ENCODE measurements at regions not wholly inside any gene's neighbourhood (a gene's known extent, or its start where the extent isn't known, plus 50 kb on each side); places are given as distances from the start of the nearest gene placed in this dataset.
"Not testable (repeated sequence)": the region's sequence is repeated elsewhere in the genome, so short reads cannot be mapped to it uniquely, and the experiment has no call there.

GRCh38 chr22:47919001-47919441, 1156.6 kb downstream of the TBC1D22A start:
- no peak for DNase-seq

- no peak for DNase-seq
These were observed 1155.9 kb downstream of the TBC1D22A start for GRCh38 chr22:47918276-47918921.

GRCh38 chr22:47914481-47915097, 1152.1 kb downstream of the TBC1D22A start:
- no peak for DNase-seq

- no peak for DNase-seq
These were observed 1140.3 kb downstream of the TBC1D22A start for GRCh38 chr22:47902646-47903180.

- no peak for DNase-seq
These were observed 1139.5 kb downstream of the TBC1D22A start for GRCh38 chr22:47901911-47902310.

- DNase-seq, result no peak
These were observed 1137.4 kb downstream of the TBC1D22A start for GRCh38 chr22:47899894-47900293.

- no peak for DNase-seq
These were observed 1136.5 kb downstream of the TBC1D22A start for GRCh38 chr22:47898946-47899345.

GRCh38 chr22:47891609-47892008, 1129.2 kb downstream of the TBC1D22A start:
- DNase-seq, result no peak

GRCh38 chr22:47888817-47889216, 1126.4 kb downstream of the TBC1D22A start:
- no peak for DNase-seq

GRCh38 chr22:47884775-47885174, 1122.3 kb downstream of the TBC1D22A start:
- DNase-seq, result no peak

GRCh38 chr22:47884200-47884599, 1121.8 kb downstream of the TBC1D22A start:
- no peak for DNase-seq

GRCh38 chr22:47883757-47884156, 1121.3 kb downstream of the TBC1D22A start:
- no peak for DNase-seq

- DNase-seq, result no peak
These were observed 1116.9 kb downstream of the TBC1D22A start for GRCh38 chr22:47879346-47879745.

- DNase-seq, result no peak
These were observed 1116.0 kb downstream of the TBC1D22A start for GRCh38 chr22:47878460-47878859.

GRCh38 chr22:47872761-47873535, 1110.5 kb downstream of the TBC1D22A start:
- no peak for DNase-seq

GRCh38 chr22:47865626-47866025, 1103.2 kb downstream of the TBC1D22A start:
- DNase-seq, result no peak

- DNase-seq, result no peak
These were observed 1099.9 kb downstream of the TBC1D22A start for GRCh38 chr22:47862394-47862793.

- not testable (repeated sequence) for DNase-seq
These were observed 1098.5 kb downstream of the TBC1D22A start for GRCh38 chr22:47860907-47861306.

- DNase-seq, result no peak
These were observed 1097.6 kb downstream of the TBC1D22A start for GRCh38 chr22:47859881-47860525.

- DNase-seq, result no peak
These were observed 1096.4 kb downstream of the TBC1D22A start for GRCh38 chr22:47858773-47859306.

GRCh38 chr22:47854680-47855079, 1092.2 kb downstream of the TBC1D22A start:
- DNase-seq, result no peak

- no peak for DNase-seq
These were observed 1091.8 kb downstream of the TBC1D22A start for GRCh38 chr22:47854251-47854650.

- DNase-seq, result no peak
These were observed 1091.3 kb downstream of the TBC1D22A start for GRCh38 chr22:47853750-47854149.
